ENCODE measurements at regions not wholly inside any gene's neighbourhood (a gene's known extent, or its start where the extent isn't known, plus 50 kb on each side); places are given as distances from the start of the nearest gene placed in this dataset.

GRCh38 chr4:14184767-14185166 lies 557.2 kb upstream of the BOD1L1 start:
- Histone ChIP-seq H3K4me1 (ENCODE audit: control insufficient read depth, insufficient read depth, low read length) (no peaks in the 10 kb centered on the region), H3K36me3 (ENCODE audit: control insufficient read depth in 2 of 2, insufficient read depth in 1 of 2, low read length in 2 of 2) (no peaks in the 10 kb centered on the region), H3K4me3 (ENCODE audit: low read depth, low read length) (no peak overlapping the region), H3K27ac (ENCODE audit: extremely low read depth, low read depth, low read length) (no peak overlapping the region), H3K9me3 (ENCODE audit: control insufficient read depth, insufficient read depth, low read depth, low read length) (no peaks in the 10 kb centered on the region)
- POLR2A ChIA-PET, result no interaction called here
- TF ChIP-seq ZNF112 (tag by site-specific recombination; IDR thresholded peaks at IDR 0.05), result no peak
- no peak for TF ChIP-seq HOXD13 (CRISPR knock-in tag; IDR thresholded peaks at IDR 0.05; ENCODE audit: borderline replicate concordance)
- no peak for TF ChIP-seq ZNF202 (tag by site-specific recombination; IDR thresholded peaks at IDR 0.05; ENCODE audit: borderline replicate concordance)
- TF ChIP-seq ZNF560 (tag by site-specific recombination; IDR thresholded peaks at IDR 0.05; ENCODE audit: borderline replicate concordance), result no peak
- TF ChIP-seq ZNF521 (tag by site-specific recombination; IDR thresholded peaks at IDR 0.05), result no peak
- no peak for TF ChIP-seq ZSCAN18 (tag by site-specific recombination; IDR thresholded peaks at IDR 0.05)
- CTCF ChIA-PET, result no interaction called here

GRCh38 chr4:14188214-14188613 lies 560.7 kb upstream of the BOD1L1 start:
- CTCF ChIA-PET, result no interaction called here
- Histone ChIP-seq H3K36me3 (ENCODE audit: control insufficient read depth in 2 of 2, insufficient read depth in 1 of 2, low read length in 2 of 2) (no peaks in the 10 kb centered on the region), H3K4me1 (ENCODE audit: control insufficient read depth, insufficient read depth, low read length) (no peaks in the 10 kb centered on the region), H3K9me3 (ENCODE audit: control insufficient read depth, insufficient read depth, low read depth, low read length) (no peaks in the 10 kb centered on the region), H3K27ac (ENCODE audit: extremely low read depth, low read depth, low read length) (no peak overlapping the region), H3K4me3 (ENCODE audit: low read depth, low read length) (no peak overlapping the region)
- TF ChIP-seq ZNF791 (tag by site-specific recombination; IDR thresholded peaks at IDR 0.05) (no peak), ZNF707 (tag by site-specific recombination; IDR thresholded peaks at IDR 0.05) (no peak), SP7 (tag by site-specific recombination; IDR thresholded peaks at IDR 0.05) (no peak), ZNF837 (tag by site-specific recombination; IDR thresholded peaks at IDR 0.05) (no peak), ZNF423 (tag by site-specific recombination; IDR thresholded peaks at IDR 0.05) (no peak), ZBTB11 (tag by site-specific recombination; conservative IDR thresholded peaks at IDR 0.05; ENCODE audit: low read depth) (no peak), BCL6B (tag by site-specific recombination; IDR thresholded peaks at IDR 0.05) (no peak), OVOL3 (tag by site-specific recombination; IDR thresholded peaks at IDR 0.05) (no peak), PBX3 (CRISPR knock-in tag; IDR thresholded peaks at IDR 0.05) (no peak), HOXA7 (CRISPR knock-in tag; IDR thresholded peaks at IDR 0.05; ENCODE audit: borderline replicate concordance) (no peak), TSHZ1 (tag by site-specific recombination; IDR thresholded peaks at IDR 0.05; ENCODE audit: borderline replicate concordance) (no peak)
- POLR2A ChIA-PET, result no interaction called here

Measured in HEK293 (cell line).